HL-60 (cell line): ENCODE measurements at regions not wholly inside any gene's neighbourhood (a gene's known extent, or its start where the extent isn't known, plus 50 kb on each side); places are given as distances from the start of the nearest gene placed in this dataset.

Source experiments
- DNase-seq, 2 experiments: peaks; one replicate each; pipeline ENCODE4 v3.0.0-alpha.2; 2010 to 2020; ENCODE audit warnings: low read depth in 1 of 2, low spot score in 1 of 2
- H3K27ac ChIP-seq: fragments of 250-450 bp; sonication (Bioruptor Pico); replicated peaks from 2 replicates; pipeline ENCODE4 v1.5.1; 2020; ENCODE audit warnings: mild to moderate bottlenecking, moderate library complexity
- H3K27me3 ChIP-seq: fragments of 250-450 bp; sonication (Bioruptor Pico); 2 replicates; pipeline ENCODE4 v1.5.1; 2021; ENCODE audit warnings: mild to moderate bottlenecking, moderate library complexity; ENCODE audit not compliant: insufficient read depth, poor library complexity, severe bottlenecking
- H3K4me3 ChIP-seq: replicated peaks from 2 replicates; pipeline ENCODE4 v1.5.1; 2011; ENCODE audit warnings: mild to moderate bottlenecking, control low read depth, low read length; ENCODE audit not compliant: insufficient read depth
- CTCF ChIP-seq: IDR thresholded peaks from one replicate; pipeline ENCODE4 v1.5.1; 2011; ENCODE audit warnings: low read length, control low read depth, inconsistent platforms; ENCODE audit not compliant: insufficient read depth
- GABPA ChIP-seq: IDR thresholded peaks from 2 replicates; pipeline ENCODE4 v1.6.1; 2012; ENCODE audit warnings: low read depth
- POLR2AphosphoS5 ChIP-seq: IDR thresholded peaks from 2 replicates; pipeline ENCODE4 v1.6.1; 2012; ENCODE audit warnings: low read depth
- SPI1 ChIP-seq: IDR thresholded peaks from 2 replicates; pipeline ENCODE4 v1.6.1; 2012; ENCODE audit warnings: low read depth, mild to moderate bottlenecking, borderline replicate concordance
- TF ChIP-seq, protein P1 (sequence below): IDR thresholded peaks from 2 replicates; pipeline ENCODE4 v1.6.1; 2012; ENCODE audit warnings: low read depth; ENCODE audit not compliant: insufficient replicate concordance

DNA sequence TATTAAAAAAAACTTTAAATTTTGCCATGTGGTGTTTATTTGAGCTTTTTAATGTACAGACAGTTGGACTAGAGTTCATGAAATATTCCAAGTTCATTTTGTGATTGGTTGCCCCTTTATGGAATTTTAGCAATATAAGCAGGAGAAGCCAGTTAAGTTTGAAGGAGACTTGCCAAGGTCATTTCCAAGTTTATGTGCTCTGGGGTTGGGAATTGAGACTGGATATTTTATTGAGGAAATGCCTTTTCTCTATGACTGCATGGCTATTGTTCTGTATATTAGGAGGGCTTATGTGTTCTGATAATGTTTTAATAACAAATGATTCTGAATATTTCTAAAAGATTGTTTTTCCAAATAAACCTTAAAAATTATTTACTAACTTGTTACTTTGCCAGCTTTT, 67.0 kb upstream of the TCF4 start:
- Histone ChIP-seq H3K27me3 (peaks cover 10% of the 10 kb centered on the region), H3K27ac (no peak overlapping the region), H3K4me3 (no peak overlapping the region)
- no peak for DNase-seq
- TF ChIP-seq, protein P1, sequence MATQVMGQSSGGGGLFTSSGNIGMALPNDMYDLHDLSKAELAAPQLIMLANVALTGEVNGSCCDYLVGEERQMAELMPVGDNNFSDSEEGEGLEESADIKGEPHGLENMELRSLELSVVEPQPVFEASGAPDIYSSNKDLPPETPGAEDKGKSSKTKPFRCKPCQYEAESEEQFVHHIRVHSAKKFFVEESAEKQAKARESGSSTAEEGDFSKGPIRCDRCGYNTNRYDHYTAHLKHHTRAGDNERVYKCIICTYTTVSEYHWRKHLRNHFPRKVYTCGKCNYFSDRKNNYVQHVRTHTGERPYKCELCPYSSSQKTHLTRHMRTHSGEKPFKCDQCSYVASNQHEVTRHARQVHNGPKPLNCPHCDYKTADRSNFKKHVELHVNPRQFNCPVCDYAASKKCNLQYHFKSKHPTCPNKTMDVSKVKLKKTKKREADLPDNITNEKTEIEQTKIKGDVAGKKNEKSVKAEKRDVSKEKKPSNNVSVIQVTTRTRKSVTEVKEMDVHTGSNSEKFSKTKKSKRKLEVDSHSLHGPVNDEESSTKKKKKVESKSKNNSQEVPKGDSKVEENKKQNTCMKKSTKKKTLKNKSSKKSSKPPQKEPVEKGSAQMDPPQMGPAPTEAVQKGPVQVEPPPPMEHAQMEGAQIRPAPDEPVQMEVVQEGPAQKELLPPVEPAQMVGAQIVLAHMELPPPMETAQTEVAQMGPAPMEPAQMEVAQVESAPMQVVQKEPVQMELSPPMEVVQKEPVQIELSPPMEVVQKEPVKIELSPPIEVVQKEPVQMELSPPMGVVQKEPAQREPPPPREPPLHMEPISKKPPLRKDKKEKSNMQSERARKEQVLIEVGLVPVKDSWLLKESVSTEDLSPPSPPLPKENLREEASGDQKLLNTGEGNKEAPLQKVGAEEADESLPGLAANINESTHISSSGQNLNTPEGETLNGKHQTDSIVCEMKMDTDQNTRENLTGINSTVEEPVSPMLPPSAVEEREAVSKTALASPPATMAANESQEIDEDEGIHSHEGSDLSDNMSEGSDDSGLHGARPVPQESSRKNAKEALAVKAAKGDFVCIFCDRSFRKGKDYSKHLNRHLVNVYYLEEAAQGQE: no peak
- TF ChIP-seq POLR2AphosphoS5 (no peak), SPI1 (no peak), CTCF (no peak), GABPA (no peak)

- TF ChIP-seq, protein P1: no peak
- TF ChIP-seq POLR2AphosphoS5 (no peak), GABPA (no peak), CTCF (no peak), SPI1 (no peak)
- peaks cover 6% of the 10 kb centered on the region for H3K27me3 ChIP-seq
- H3K27ac ChIP-seq: no peak overlapping the region
- H3K4me3 ChIP-seq: no peak overlapping the region
- DNase-seq: no peak
Observed at GRCh38 chr18:55651236-55651635, 63.2 kb upstream of the TCF4 start.

DNA sequence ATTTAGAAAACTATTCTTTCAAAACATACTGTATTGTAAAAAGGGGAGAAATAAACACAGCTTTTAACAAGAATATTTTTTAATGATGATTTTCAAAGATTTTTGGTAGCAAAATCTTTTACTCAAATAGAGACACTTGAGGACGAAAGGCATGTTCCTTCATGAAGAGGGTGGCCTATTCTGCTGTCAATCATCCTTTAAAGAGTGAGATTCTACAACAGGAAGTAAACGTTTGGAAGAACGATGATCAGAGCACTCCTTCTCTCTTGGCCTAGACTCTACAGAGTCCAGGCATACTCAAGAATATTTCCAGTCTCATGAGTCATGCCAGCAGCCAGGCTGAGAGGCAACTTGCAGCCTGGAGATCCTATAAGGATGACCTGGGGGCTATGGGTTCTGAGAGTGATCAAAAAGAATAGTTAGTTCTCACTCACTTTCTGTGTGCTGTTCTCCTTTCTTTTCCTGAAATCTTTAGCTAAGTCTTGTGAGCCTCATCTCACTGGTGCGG, 62.4 kb upstream of the TCF4 start:
- TF ChIP-seq GABPA (no peak), POLR2AphosphoS5 (no peak), SPI1 (no peak), CTCF (no peak)
- TF ChIP-seq, protein P1: no peak
- no peaks in the 10 kb centered on the region for H3K27me3 ChIP-seq
- no peak for DNase-seq

More for the DNA sequence above, 62.4 kb upstream of the TCF4 start:
- Histone ChIP-seq H3K27ac (no peak overlapping the region), H3K4me3 (no peak overlapping the region)
